ENCODE measurements at regions not wholly inside any gene's neighbourhood (a gene's known extent, or its start where the extent isn't known, plus 50 kb on each side); places are given as distances from the start of the nearest gene placed in this dataset.

- H3K27me3 ChIP-seq: no peaks in the 10 kb centered on the region
Observed at GRCh38 chr6:169986171-169986847, 234.9 kb downstream of the ERMARD start.

GRCh38 chr6:169985121-169986015, 233.9 kb downstream of the ERMARD start:
- H3K36me3 ChIP-seq: no peaks in the 10 kb centered on the region
- no peaks in the 10 kb centered on the region for H3K27me3 ChIP-seq
- no peak for DNase-seq (ENCODE audit: low spot score)
- no peaks in the 10 kb centered on the region for H3K9me3 ChIP-seq
- H3K27ac ChIP-seq: no peak overlapping the region
- no peaks in the 10 kb centered on the region for H3K4me1 ChIP-seq
- H3K4me3 ChIP-seq: no peak overlapping the region
- no peak for TF ChIP-seq CTCF (IDR thresholded peaks at IDR 0.05)

More at GRCh38 chr6:169986171-169986847, 234.9 kb downstream of the ERMARD start:
- no peak overlapping the region for H3K27ac ChIP-seq
- no peaks in the 10 kb centered on the region for H3K4me1 ChIP-seq
- no peaks in the 10 kb centered on the region for H3K9me3 ChIP-seq
- TF ChIP-seq CTCF (IDR thresholded peaks at IDR 0.05): no peak
- H3K36me3 ChIP-seq: no peaks in the 10 kb centered on the region
- DNase-seq (ENCODE audit: low spot score): no peak
- no peak overlapping the region for H3K4me3 ChIP-seq

GRCh38 chr6:169984181-169985120, 233.0 kb downstream of the ERMARD start:
- no peak overlapping the region for H3K27ac ChIP-seq
- no peak for TF ChIP-seq CTCF (IDR thresholded peaks at IDR 0.05)
- H3K36me3 ChIP-seq: no peaks in the 10 kb centered on the region
- no peaks in the 10 kb centered on the region for H3K27me3 ChIP-seq
- no peak overlapping the region for H3K4me3 ChIP-seq
- H3K9me3 ChIP-seq: no peaks in the 10 kb centered on the region
- H3K4me1 ChIP-seq: no peaks in the 10 kb centered on the region
- DNase-seq (ENCODE audit: low spot score): no peak

GRCh38 chr6:169983651-169984050, 232.2 kb downstream of the ERMARD start:
- no peak for DNase-seq (ENCODE audit: low spot score)
- no peaks in the 10 kb centered on the region for H3K4me1 ChIP-seq
- H3K27me3 ChIP-seq: no peaks in the 10 kb centered on the region
- H3K4me3 ChIP-seq: no peak overlapping the region
- no peaks in the 10 kb centered on the region for H3K9me3 ChIP-seq
- no peak for TF ChIP-seq CTCF (IDR thresholded peaks at IDR 0.05)
- H3K27ac ChIP-seq: no peak overlapping the region
- H3K36me3 ChIP-seq: no peaks in the 10 kb centered on the region

GRCh38 chr6:169982461-169983386, 231.3 kb downstream of the ERMARD start:
- no peaks in the 10 kb centered on the region for H3K4me1 ChIP-seq
- H3K9me3 ChIP-seq: no peaks in the 10 kb centered on the region
- no peak for DNase-seq (ENCODE audit: low spot score)
- no peak overlapping the region for H3K27ac ChIP-seq
- TF ChIP-seq CTCF (IDR thresholded peaks at IDR 0.05): no peak
- H3K36me3 ChIP-seq: no peaks in the 10 kb centered on the region
- H3K27me3 ChIP-seq: no peaks in the 10 kb centered on the region
- H3K4me3 ChIP-seq: no peak overlapping the region
